Suprapubic skin (tissue), 3 donors: ENCODE measurements at regions not wholly inside any gene's neighbourhood (a gene's known extent, or its start where the extent isn't known, plus 50 kb on each side); places are given as distances from the start of the nearest gene placed in this dataset.

Experiments used
- CTCF ChIP-seq, 2 donors: fragments of 200-600 bp in 1 of 2; fragments of 450-650 bp in 1 of 2; sonication (generic) in 1 of 2; IDR thresholded peaks; one replicate each; pipeline ENCODE4 v1.5.1; 2016 to 2019; ENCODE audit warnings: antibody characterized with exemption in 2 of 2, mild to moderate bottlenecking in 1 of 2, moderate library complexity in 1 of 2
- POLR2A ChIP-seq, 2 donors: fragments of 450-650 bp; IDR thresholded peaks; one replicate each; pipeline ENCODE4 v1.6.1; 2017; ENCODE audit warnings: antibody characterized with exemption in 2 of 2, mild to moderate bottlenecking in 2 of 2, moderate library complexity in 2 of 2

- TF ChIP-seq CTCF (IDR thresholded peaks at IDR 0.05) (no peak), POLR2A (IDR thresholded peaks at IDR 0.05) (no peak)
Observed at GRCh38 chr6:122930252-122931180, 65.5 kb upstream of the CLVS2 start.
